GM23338 (cell line): ENCODE measurements at regions not wholly inside any gene's neighbourhood (a gene's known extent, or its start where the extent isn't known, plus 50 kb on each side); places are given as distances from the start of the nearest gene placed in this dataset.

ENCODE experiments used
- CREB1 ChIP-seq: fragments of 250-450 bp; sonication (Bioruptor Pico); IDR thresholded peaks from 2 replicates; pipeline ENCODE4 v1.5.0; 2020; ENCODE audit warnings: low read depth, mild to moderate bottlenecking, moderate library complexity
- CTCF ChIP-seq, 2 experiments: fragments of 200-600 bp in 1 of 2; sonication (generic) in 1 of 2; conservative IDR thresholded peaks; 2 replicates each; pipeline versions ENCODE4 v1.5.1 to v1.6.1; 2016 to 2017; ENCODE audit warnings: antibody characterized with exemption in 2 of 2, low read depth in 2 of 2, mild to moderate bottlenecking in 2 of 2, moderate library complexity in 1 of 2
- EZH2 ChIP-seq: fragments of 200-600 bp; sonication (generic); IDR thresholded peaks from one replicate; pipeline ENCODE4 v1.8.0; 2017; ENCODE audit warnings: antibody characterized with exemption, mild to moderate bottlenecking, low read depth; ENCODE audit not compliant: unreplicated experiment
- EZH2phosphoT487 ChIP-seq: fragments of 200-600 bp; sonication (generic); IDR thresholded peaks from one replicate; pipeline ENCODE4 v1.8.1; 2018; ENCODE audit warnings: antibody characterized with exemption; ENCODE audit not compliant: unreplicated experiment
- JUNB ChIP-seq: IDR thresholded peaks from one replicate; pipeline ENCODE4 v1.6.1; 2016; ENCODE audit warnings: antibody characterized with exemption; ENCODE audit not compliant: unreplicated experiment
- POLR2AphosphoS5 ChIP-seq: IDR thresholded peaks from 2 replicates; pipeline ENCODE4 v1.6.1; 2016; ENCODE audit warnings: antibody characterized with exemption, low read depth
- STAT1 ChIP-seq: IDR thresholded peaks from one replicate; pipeline ENCODE4 v1.6.1; 2016; ENCODE audit warnings: antibody characterized with exemption; ENCODE audit not compliant: unreplicated experiment
- ZNF331 ChIP-seq: fragments of 250-450 bp; sonication (Bioruptor Pico); IDR thresholded peaks from 2 replicates; pipeline ENCODE4 v1.5.0; 2020; ENCODE audit warnings: low read depth, mild to moderate bottlenecking, moderate library complexity
- TF ChIP-seq, protein P1 (sequence below): IDR thresholded peaks from one replicate; pipeline ENCODE4 v1.6.1; 2018; ENCODE audit warnings: antibody characterized with exemption; ENCODE audit not compliant: unreplicated experiment

DNA sequence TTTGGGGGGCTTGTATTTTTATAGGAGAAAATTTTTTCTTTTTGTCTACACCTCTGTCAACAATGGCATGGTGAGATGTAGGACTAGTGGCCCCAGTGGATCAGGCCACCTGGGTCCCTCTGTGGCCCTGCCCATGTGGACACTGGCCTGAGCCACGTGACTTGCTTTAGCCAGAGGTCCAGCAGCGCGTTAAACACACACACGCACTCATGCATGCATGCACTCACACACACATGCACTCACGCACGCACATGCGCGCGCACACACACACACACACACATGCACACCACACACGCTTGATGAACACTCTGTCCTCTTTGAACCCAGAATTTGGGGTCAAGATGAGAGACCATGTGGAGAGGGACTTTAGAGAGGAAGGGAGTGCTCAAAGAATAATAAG lies 59.4 kb upstream of the NUP50 start:
- TF ChIP-seq CTCF (conservative IDR thresholded peaks at IDR 0.05; ENCODE audit: low read depth in 2 of 2) (no peak), JUNB (no peak), EZH2 (no peak), EZH2phosphoT487 (no peak), POLR2AphosphoS5 (no peak), CREB1 (CRISPR knock-in tag) (no peak), ZNF331 (CRISPR knock-in tag) (no peak), STAT1 (no peak)
- TF ChIP-seq, protein P1, sequence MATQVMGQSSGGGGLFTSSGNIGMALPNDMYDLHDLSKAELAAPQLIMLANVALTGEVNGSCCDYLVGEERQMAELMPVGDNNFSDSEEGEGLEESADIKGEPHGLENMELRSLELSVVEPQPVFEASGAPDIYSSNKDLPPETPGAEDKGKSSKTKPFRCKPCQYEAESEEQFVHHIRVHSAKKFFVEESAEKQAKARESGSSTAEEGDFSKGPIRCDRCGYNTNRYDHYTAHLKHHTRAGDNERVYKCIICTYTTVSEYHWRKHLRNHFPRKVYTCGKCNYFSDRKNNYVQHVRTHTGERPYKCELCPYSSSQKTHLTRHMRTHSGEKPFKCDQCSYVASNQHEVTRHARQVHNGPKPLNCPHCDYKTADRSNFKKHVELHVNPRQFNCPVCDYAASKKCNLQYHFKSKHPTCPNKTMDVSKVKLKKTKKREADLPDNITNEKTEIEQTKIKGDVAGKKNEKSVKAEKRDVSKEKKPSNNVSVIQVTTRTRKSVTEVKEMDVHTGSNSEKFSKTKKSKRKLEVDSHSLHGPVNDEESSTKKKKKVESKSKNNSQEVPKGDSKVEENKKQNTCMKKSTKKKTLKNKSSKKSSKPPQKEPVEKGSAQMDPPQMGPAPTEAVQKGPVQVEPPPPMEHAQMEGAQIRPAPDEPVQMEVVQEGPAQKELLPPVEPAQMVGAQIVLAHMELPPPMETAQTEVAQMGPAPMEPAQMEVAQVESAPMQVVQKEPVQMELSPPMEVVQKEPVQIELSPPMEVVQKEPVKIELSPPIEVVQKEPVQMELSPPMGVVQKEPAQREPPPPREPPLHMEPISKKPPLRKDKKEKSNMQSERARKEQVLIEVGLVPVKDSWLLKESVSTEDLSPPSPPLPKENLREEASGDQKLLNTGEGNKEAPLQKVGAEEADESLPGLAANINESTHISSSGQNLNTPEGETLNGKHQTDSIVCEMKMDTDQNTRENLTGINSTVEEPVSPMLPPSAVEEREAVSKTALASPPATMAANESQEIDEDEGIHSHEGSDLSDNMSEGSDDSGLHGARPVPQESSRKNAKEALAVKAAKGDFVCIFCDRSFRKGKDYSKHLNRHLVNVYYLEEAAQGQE: no peak
